ENCODE measurements at regions not wholly inside any gene's neighbourhood (a gene's known extent, or its start where the extent isn't known, plus 50 kb on each side); places are given as distances from the start of the nearest gene placed in this dataset.

DNA sequence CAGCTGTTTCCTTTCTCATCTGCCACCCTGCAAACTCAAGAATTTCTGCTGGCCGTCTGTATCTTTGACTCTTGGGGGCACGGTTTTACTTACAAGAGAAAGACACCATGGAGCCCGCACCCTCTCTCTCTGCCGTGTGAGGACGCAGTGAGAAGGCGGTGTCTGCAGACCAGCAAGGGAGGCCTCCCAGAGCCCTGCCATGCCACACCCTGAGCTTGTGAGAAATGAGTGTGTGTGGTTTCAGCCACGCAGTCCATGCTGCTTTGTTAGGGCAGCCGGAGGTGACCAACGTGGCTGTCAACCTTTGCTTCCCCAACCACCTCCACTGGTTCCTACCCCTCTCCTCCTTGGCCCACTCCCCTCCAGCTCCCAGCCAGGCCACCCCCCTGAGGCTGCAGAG is 70.1 kb upstream of the NUP50 start (continued):
- TF ChIP-seq ZNF416 (CRISPR knock-in tag; IDR thresholded peaks at IDR 0.05), result no peak
- TF ChIP-seq CBFB (CRISPR knock-in tag; IDR thresholded peaks at IDR 0.05; ENCODE audit: low read depth), result no peak
- TF ChIP-seq, protein P1, sequence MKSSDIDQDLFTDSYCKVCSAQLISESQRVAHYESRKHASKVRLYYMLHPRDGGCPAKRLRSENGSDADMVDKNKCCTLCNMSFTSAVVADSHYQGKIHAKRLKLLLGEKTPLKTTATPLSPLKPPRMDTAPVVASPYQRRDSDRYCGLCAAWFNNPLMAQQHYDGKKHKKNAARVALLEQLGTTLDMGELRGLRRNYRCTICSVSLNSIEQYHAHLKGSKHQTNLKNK (CRISPR knock-in tag; IDR thresholded peaks at IDR 0.05), result no peak
- TF ChIP-seq TCF7 (CRISPR knock-in tag; IDR thresholded peaks at IDR 0.05; ENCODE audit: low read depth), result no peak

DNA sequence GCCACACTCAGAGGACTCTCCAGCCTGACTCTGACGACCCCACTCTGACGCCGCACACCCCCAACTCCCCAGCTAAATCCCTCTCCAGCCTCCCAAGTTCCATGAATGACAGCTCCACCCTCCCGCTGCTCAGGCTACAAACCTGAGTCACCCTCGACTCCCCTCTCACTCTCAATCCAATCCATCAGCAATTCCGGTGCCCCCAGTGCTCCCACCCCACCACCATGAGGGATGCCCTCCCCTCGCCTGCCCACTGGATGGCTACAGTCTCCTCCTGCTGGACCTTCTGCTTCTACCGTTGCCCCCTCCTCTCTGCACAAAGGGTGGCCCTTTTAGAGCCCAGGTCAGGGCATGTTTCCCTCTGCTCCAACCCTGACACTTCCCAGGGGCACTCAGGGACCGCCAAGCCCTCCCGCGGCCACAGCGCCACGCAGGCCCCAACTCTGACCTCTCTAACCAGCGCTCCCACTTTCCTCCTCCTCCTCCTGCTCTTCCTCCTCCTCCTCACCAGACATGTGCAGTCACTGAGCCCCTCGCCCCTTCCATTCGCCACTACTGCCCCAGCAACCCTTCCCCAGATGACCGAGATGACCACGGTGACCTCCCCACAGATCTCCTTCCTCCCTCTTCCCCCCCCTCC is 69.5 kb upstream of the NUP50 start:
- peaks cover 11% of the 10 kb centered on the region for H3K27me3 Mint-ChIP-seq (ENCODE audit: low read depth)
- H3K27ac Mint-ChIP-seq, result no peak overlapping the region
- peaks cover 27% of the 10 kb centered on the region for H3K4me1 Mint-ChIP-seq
- TF ChIP-seq MYBL2 (CRISPR knock-in tag; IDR thresholded peaks at IDR 0.05) (no peak), JUN (CRISPR knock-in tag; IDR thresholded peaks at IDR 0.05) (no peak), CREB1 (CRISPR knock-in tag; IDR thresholded peaks at IDR 0.05) (no peak), EMX1 (CRISPR knock-in tag; IDR thresholded peaks at IDR 0.05) (no peak), IRF2 (CRISPR knock-in tag; IDR thresholded peaks at IDR 0.05; ENCODE audit: borderline replicate concordance, low read depth) (no peak), FOXP1 (CRISPR knock-in tag; IDR thresholded peaks at IDR 0.05; ENCODE audit: borderline replicate concordance) (no peak), ZNF138 (CRISPR knock-in tag; conservative IDR thresholded peaks at IDR 0.05) (no peak)
- TF ChIP-seq, protein P2, sequence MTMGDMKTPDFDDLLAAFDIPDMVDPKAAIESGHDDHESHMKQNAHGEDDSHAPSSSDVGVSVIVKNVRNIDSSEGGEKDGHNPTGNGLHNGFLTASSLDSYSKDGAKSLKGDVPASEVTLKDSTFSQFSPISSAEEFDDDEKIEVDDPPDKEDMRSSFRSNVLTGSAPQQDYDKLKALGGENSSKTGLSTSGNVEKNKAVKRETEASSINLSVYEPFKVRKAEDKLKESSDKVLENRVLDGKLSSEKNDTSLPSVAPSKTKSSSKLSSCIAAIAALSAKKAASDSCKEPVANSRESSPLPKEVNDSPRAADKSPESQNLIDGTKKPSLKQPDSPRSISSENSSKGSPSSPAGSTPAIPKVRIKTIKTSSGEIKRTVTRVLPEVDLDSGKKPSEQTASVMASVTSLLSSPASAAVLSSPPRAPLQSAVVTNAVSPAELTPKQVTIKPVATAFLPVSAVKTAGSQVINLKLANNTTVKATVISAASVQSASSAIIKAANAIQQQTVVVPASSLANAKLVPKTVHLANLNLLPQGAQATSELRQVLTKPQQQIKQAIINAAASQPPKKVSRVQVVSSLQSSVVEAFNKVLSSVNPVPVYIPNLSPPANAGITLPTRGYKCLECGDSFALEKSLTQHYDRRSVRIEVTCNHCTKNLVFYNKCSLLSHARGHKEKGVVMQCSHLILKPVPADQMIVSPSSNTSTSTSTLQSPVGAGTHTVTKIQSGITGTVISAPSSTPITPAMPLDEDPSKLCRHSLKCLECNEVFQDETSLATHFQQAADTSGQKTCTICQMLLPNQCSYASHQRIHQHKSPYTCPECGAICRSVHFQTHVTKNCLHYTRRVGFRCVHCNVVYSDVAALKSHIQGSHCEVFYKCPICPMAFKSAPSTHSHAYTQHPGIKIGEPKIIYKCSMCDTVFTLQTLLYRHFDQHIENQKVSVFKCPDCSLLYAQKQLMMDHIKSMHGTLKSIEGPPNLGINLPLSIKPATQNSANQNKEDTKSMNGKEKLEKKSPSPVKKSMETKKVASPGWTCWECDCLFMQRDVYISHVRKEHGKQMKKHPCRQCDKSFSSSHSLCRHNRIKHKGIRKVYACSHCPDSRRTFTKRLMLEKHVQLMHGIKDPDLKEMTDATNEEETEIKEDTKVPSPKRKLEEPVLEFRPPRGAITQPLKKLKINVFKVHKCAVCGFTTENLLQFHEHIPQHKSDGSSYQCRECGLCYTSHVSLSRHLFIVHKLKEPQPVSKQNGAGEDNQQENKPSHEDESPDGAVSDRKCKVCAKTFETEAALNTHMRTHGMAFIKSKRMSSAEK (CRISPR knock-in tag; IDR thresholded peaks at IDR 0.05; ENCODE audit: borderline replicate concordance), result no peak
- no peaks in the 10 kb centered on the region for H3K36me3 Mint-ChIP-seq
- H3K9me3 Mint-ChIP-seq, result no peaks in the 10 kb centered on the region
- ATAC-seq (no peak), DNase-seq (ENCODE audit: low spot score) (no peak)
- ChIA-PET POLR2A (interaction anchor here (0.5 to 1.7 kb wide), 2 partner anchors 34 to 87 kb away, joined by 4 to 5 read pairs; no protein-coding TSS in a partner anchor), CTCF (interaction anchor here (0.7 to 0.8 kb wide), 2 partner anchors 125 to 368 kb away, joined by 3 read pairs; no protein-coding TSS in a partner anchor)
- no peak overlapping the region for H3K4me3 Mint-ChIP-seq

DNA sequence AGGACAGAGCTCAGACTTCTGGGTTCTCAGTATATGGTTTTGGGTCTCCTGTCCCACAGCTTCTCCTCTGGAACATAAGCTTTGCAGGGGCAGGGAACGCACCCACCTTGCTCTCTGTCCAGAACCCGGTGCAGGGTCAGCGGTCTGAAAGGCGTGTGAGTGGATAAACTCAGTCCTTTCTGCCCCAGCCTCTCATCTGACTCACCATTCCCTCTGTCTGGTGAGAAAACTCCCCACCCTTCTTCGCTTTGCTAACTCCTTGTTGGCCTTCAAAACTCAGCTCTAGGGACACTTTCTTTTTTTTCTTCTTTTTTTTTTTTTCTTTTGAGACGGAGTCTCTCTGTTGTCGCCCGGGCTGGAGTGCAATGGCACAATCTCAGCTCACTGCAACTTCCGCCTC is 68.9 kb upstream of the NUP50 start:
- H3K4me3 Mint-ChIP-seq, result no peak overlapping the region
- no peak for ATAC-seq
- H3K27ac Mint-ChIP-seq, result no peak overlapping the region
- peaks cover 27% of the 10 kb centered on the region for H3K4me1 Mint-ChIP-seq
- CTCF ChIA-PET, result interaction anchor here (0.7 to 2.0 kb wide), 4 partner anchors 12 to 126 kb away, joined by 3 to 11 read pairs (median 4); no protein-coding TSS in a partner anchor
- H3K36me3 Mint-ChIP-seq, result no peaks in the 10 kb centered on the region
- POLR2A ChIA-PET, result interaction anchor here (1.7 kb wide), 1 partner anchor 88 kb away, joined by 4 read pairs; no protein-coding TSS in a partner anchor
- DNase-seq (ENCODE audit: low spot score), result no peak
- peaks cover 11% of the 10 kb centered on the region for H3K27me3 Mint-ChIP-seq (ENCODE audit: low read depth)
- H3K9me3 Mint-ChIP-seq, result no peaks in the 10 kb centered on the region
- TF ChIP-seq, protein P3, sequence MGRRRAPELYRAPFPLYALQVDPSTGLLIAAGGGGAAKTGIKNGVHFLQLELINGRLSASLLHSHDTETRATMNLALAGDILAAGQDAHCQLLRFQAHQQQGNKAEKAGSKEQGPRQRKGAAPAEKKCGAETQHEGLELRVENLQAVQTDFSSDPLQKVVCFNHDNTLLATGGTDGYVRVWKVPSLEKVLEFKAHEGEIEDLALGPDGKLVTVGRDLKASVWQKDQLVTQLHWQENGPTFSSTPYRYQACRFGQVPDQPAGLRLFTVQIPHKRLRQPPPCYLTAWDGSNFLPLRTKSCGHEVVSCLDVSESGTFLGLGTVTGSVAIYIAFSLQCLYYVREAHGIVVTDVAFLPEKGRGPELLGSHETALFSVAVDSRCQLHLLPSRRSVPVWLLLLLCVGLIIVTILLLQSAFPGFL (CRISPR knock-in tag; IDR thresholded peaks at IDR 0.05; ENCODE audit: borderline replicate concordance), result no peak
- TF ChIP-seq, protein P4, sequence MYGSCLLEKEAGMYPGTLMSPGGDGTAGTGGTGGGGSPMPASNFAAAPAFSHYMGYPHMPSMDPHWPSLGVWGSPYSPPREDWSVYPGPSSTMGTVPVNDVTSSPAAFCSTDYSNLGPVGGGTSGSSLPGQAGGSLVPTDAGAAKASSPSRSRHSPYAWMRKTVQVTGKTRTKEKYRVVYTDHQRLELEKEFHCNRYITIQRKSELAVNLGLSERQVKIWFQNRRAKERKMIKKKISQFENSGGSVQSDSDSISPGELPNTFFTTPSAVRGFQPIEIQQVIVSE (CRISPR knock-in tag; IDR thresholded peaks at IDR 0.05; ENCODE audit: borderline replicate concordance), result no peak
- TF ChIP-seq CBFB (CRISPR knock-in tag; IDR thresholded peaks at IDR 0.05; ENCODE audit: low read depth) (no peak), ZNF416 (CRISPR knock-in tag; IDR thresholded peaks at IDR 0.05) (no peak), OVOL2 (CRISPR knock-in tag; IDR thresholded peaks at IDR 0.05; ENCODE audit: borderline replicate concordance) (no peak), SMAD4 (CRISPR knock-in tag; IDR thresholded peaks at IDR 0.05) (no peak)
- TF ChIP-seq, protein P5, sequence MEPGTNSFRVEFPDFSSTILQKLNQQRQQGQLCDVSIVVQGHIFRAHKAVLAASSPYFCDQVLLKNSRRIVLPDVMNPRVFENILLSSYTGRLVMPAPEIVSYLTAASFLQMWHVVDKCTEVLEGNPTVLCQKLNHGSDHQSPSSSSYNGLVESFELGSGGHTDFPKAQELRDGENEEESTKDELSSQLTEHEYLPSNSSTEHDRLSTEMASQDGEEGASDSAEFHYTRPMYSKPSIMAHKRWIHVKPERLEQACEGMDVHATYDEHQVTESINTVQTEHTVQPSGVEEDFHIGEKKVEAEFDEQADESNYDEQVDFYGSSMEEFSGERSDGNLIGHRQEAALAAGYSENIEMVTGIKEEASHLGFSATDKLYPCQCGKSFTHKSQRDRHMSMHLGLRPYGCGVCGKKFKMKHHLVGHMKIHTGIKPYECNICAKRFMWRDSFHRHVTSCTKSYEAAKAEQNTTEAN (CRISPR knock-in tag; IDR thresholded peaks at IDR 0.05), result no peak
- TF ChIP-seq, protein P6, sequence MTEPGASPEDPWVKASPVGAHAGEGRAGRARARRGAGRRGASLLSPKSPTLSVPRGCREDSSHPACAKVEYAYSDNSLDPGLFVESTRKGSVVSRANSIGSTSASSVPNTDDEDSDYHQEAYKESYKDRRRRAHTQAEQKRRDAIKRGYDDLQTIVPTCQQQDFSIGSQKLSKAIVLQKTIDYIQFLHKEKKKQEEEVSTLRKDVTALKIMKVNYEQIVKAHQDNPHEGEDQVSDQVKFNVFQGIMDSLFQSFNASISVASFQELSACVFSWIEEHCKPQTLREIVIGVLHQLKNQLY (CRISPR knock-in tag; IDR thresholded peaks at IDR 0.05), result no peak
- TF ChIP-seq, protein P2 (CRISPR knock-in tag; IDR thresholded peaks at IDR 0.05; ENCODE audit: borderline replicate concordance), result no peak
